NT2/D1 (cell line): ENCODE measurements at regions not wholly inside any gene's neighbourhood (a gene's known extent, or its start where the extent isn't known, plus 50 kb on each side); places are given as distances from the start of the nearest gene placed in this dataset.

Source experiments
- YY1 ChIP-seq: IDR thresholded peaks from 2 replicates; pipeline ENCODE4 v1.6.1; 2011; ENCODE audit not compliant: insufficient read length, insufficient read depth
- ZNF274 ChIP-seq: IDR thresholded peaks from 2 replicates; pipeline ENCODE4 v1.6.1; 2011; ENCODE audit warnings: mild to moderate bottlenecking, low read depth, low read length

GRCh38 chr20:52783769-52784168, 188.4 kb upstream of the TSHZ2 start:
- TF ChIP-seq YY1 = no peak
- no peak for TF ChIP-seq ZNF274
